ENCODE measurements at regions not wholly inside any gene's neighbourhood (a gene's known extent, or its start where the extent isn't known, plus 50 kb on each side); places are given as distances from the start of the nearest gene placed in this dataset.

GRCh38 chr13:34201050-34201913 lies 383.3 kb downstream of the RFC3 start:
- Mint-ChIP-seq H3K4me3 (no peak overlapping the region), H3K9me3 (no peaks in the 10 kb centered on the region), H3K27ac (no peak overlapping the region), H3K36me3 (ENCODE audit: low read depth) (no peaks in the 10 kb centered on the region), H3K4me1 (no peaks in the 10 kb centered on the region), H3K27me3 (no peaks in the 10 kb centered on the region)
- DNase-seq: no peak
- CTCF ChIA-PET: no interaction called here
- POLR2A ChIA-PET: no interaction called here

GRCh38 chr13:34207334-34207733 lies 389.4 kb downstream of the RFC3 start:
- DNase-seq: no peak
- Mint-ChIP-seq H3K27ac (no peak overlapping the region), H3K9me3 (no peaks in the 10 kb centered on the region), H3K4me1 (no peaks in the 10 kb centered on the region), H3K27me3 (no peaks in the 10 kb centered on the region), H3K4me3 (no peak overlapping the region), H3K36me3 (ENCODE audit: low read depth) (no peaks in the 10 kb centered on the region)
- CTCF ChIA-PET: no interaction called here
- POLR2A ChIA-PET: no interaction called here

GRCh38 chr13:34207872-34208271 lies 389.9 kb downstream of the RFC3 start:
- no peaks in the 10 kb centered on the region for H3K36me3 Mint-ChIP-seq (ENCODE audit: low read depth)
- POLR2A ChIA-PET: no interaction called here
- DNase-seq: no peak
- CTCF ChIA-PET: no interaction called here
- H3K27me3 Mint-ChIP-seq: no peaks in the 10 kb centered on the region
- no peaks in the 10 kb centered on the region for H3K4me1 Mint-ChIP-seq
- no peak overlapping the region for H3K27ac Mint-ChIP-seq
- H3K4me3 Mint-ChIP-seq: no peak overlapping the region
- no peaks in the 10 kb centered on the region for H3K9me3 Mint-ChIP-seq

- ChIA-PET CTCF (no interaction called here), POLR2A (no interaction called here)
- Mint-ChIP-seq H3K4me3 (no peak overlapping the region), H3K9me3 (no peaks in the 10 kb centered on the region), H3K4me1 (no peaks in the 10 kb centered on the region), H3K27me3 (no peaks in the 10 kb centered on the region), H3K27ac (no peak overlapping the region), H3K36me3 (ENCODE audit: low read depth) (no peaks in the 10 kb centered on the region)
- no peak for DNase-seq
Observed at GRCh38 chr13:34208336-34208735, 390.4 kb downstream of the RFC3 start.

- Mint-ChIP-seq H3K4me1 (no peaks in the 10 kb centered on the region), H3K4me3 (no peak overlapping the region), H3K36me3 (ENCODE audit: low read depth) (no peaks in the 10 kb centered on the region), H3K27ac (no peak overlapping the region), H3K9me3 (no peaks in the 10 kb centered on the region), H3K27me3 (no peaks in the 10 kb centered on the region)
- POLR2A ChIA-PET: no interaction called here
- CTCF ChIA-PET: no interaction called here
- no peak for DNase-seq
Observed at GRCh38 chr13:34210341-34210740, 392.4 kb downstream of the RFC3 start.

- Mint-ChIP-seq H3K27ac (no peak overlapping the region), H3K4me1 (no peaks in the 10 kb centered on the region), H3K36me3 (ENCODE audit: low read depth) (no peaks in the 10 kb centered on the region), H3K9me3 (no peaks in the 10 kb centered on the region), H3K27me3 (no peaks in the 10 kb centered on the region), H3K4me3 (no peak overlapping the region)
- DNase-seq: no peak
- ChIA-PET POLR2A (no interaction called here), CTCF (no interaction called here)
Observed at GRCh38 chr13:34214686-34215085, 396.7 kb downstream of the RFC3 start.

- no peaks in the 10 kb centered on the region for H3K36me3 Mint-ChIP-seq (ENCODE audit: low read depth)
Observed at GRCh38 chr13:34216256-34216655, 398.3 kb downstream of the RFC3 start.

GRCh38 chr13:34217343-34218025 lies 399.5 kb downstream of the RFC3 start:
- H3K9me3 Mint-ChIP-seq: no peaks in the 10 kb centered on the region
- H3K4me3 Mint-ChIP-seq: no peak overlapping the region
- no peaks in the 10 kb centered on the region for H3K36me3 Mint-ChIP-seq (ENCODE audit: low read depth)
- H3K4me1 Mint-ChIP-seq: no peaks in the 10 kb centered on the region
- no peaks in the 10 kb centered on the region for H3K27me3 Mint-ChIP-seq
- ChIA-PET POLR2A (no interaction called here), CTCF (no interaction called here)
- no peak overlapping the region for H3K27ac Mint-ChIP-seq
- DNase-seq: no peak

More at GRCh38 chr13:34216256-34216655, 398.3 kb downstream of the RFC3 start:
- ChIA-PET POLR2A (no interaction called here), CTCF (no interaction called here)
- no peaks in the 10 kb centered on the region for H3K27me3 Mint-ChIP-seq
- no peak overlapping the region for H3K27ac Mint-ChIP-seq
- DNase-seq: no peak
- no peak overlapping the region for H3K4me3 Mint-ChIP-seq
- no peaks in the 10 kb centered on the region for H3K4me1 Mint-ChIP-seq
- no peaks in the 10 kb centered on the region for H3K9me3 Mint-ChIP-seq

- ChIA-PET POLR2A (no interaction called here), CTCF (no interaction called here)
- no peak for DNase-seq
- H3K36me3 Mint-ChIP-seq (ENCODE audit: low read depth): no peaks in the 10 kb centered on the region
- no peak overlapping the region for H3K4me3 Mint-ChIP-seq
- no peaks in the 10 kb centered on the region for H3K9me3 Mint-ChIP-seq
- no peaks in the 10 kb centered on the region for H3K27me3 Mint-ChIP-seq
- H3K4me1 Mint-ChIP-seq: no peaks in the 10 kb centered on the region
- H3K27ac Mint-ChIP-seq: no peak overlapping the region
Observed at GRCh38 chr13:34223984-34224383, 406.0 kb downstream of the RFC3 start.

GRCh38 chr13:34224877-34225276 lies 406.9 kb downstream of the RFC3 start:
- ChIA-PET POLR2A (no interaction called here), CTCF (no interaction called here)
- Mint-ChIP-seq H3K27me3 (no peaks in the 10 kb centered on the region), H3K4me3 (no peak overlapping the region), H3K27ac (no peak overlapping the region), H3K4me1 (no peaks in the 10 kb centered on the region), H3K9me3 (no peaks in the 10 kb centered on the region), H3K36me3 (ENCODE audit: low read depth) (no peaks in the 10 kb centered on the region)
- DNase-seq: no peak

GRCh38 chr13:34230271-34230670 lies 412.3 kb downstream of the RFC3 start:
- Mint-ChIP-seq H3K9me3 (peaks cover 6% of the 10 kb centered on the region), H3K27me3 (no peaks in the 10 kb centered on the region)
- POLR2A ChIA-PET: no interaction called here

GRCh38 chr13:34241332-34241731 lies 423.4 kb downstream of the RFC3 start:
- no peak overlapping the region for H3K27ac Mint-ChIP-seq
- POLR2A ChIA-PET: no interaction called here
- no peaks in the 10 kb centered on the region for H3K36me3 Mint-ChIP-seq (ENCODE audit: low read depth)
- H3K4me1 Mint-ChIP-seq: no peaks in the 10 kb centered on the region
- H3K4me3 Mint-ChIP-seq: no peak overlapping the region
- DNase-seq: no peak
- H3K9me3 Mint-ChIP-seq: no peaks in the 10 kb centered on the region
- CTCF ChIA-PET: no interaction called here
- H3K27me3 Mint-ChIP-seq: no peaks in the 10 kb centered on the region

More at GRCh38 chr13:34230271-34230670, 412.3 kb downstream of the RFC3 start:
- Mint-ChIP-seq H3K4me1 (no peaks in the 10 kb centered on the region), H3K36me3 (ENCODE audit: low read depth) (no peaks in the 10 kb centered on the region), H3K4me3 (no peak overlapping the region), H3K27ac (no peak overlapping the region)
- CTCF ChIA-PET: no interaction called here
- DNase-seq: no peak

GRCh38 chr13:34243403-34243802 lies 425.5 kb downstream of the RFC3 start:
- Mint-ChIP-seq H3K27me3 (no peaks in the 10 kb centered on the region), H3K4me1 (no peaks in the 10 kb centered on the region), H3K4me3 (no peak overlapping the region), H3K27ac (no peak overlapping the region), H3K36me3 (ENCODE audit: low read depth) (no peaks in the 10 kb centered on the region), H3K9me3 (no peaks in the 10 kb centered on the region)
- CTCF ChIA-PET: no interaction called here
- DNase-seq: no peak
- POLR2A ChIA-PET: no interaction called here

- DNase-seq: no peak
- H3K4me3 Mint-ChIP-seq: no peak overlapping the region
- ChIA-PET CTCF (no interaction called here), POLR2A (no interaction called here)
- no peaks in the 10 kb centered on the region for H3K4me1 Mint-ChIP-seq
- no peaks in the 10 kb centered on the region for H3K9me3 Mint-ChIP-seq
- no peak overlapping the region for H3K27ac Mint-ChIP-seq
- H3K27me3 Mint-ChIP-seq: no peaks in the 10 kb centered on the region
- H3K36me3 Mint-ChIP-seq (ENCODE audit: low read depth): no peaks in the 10 kb centered on the region
Observed at GRCh38 chr13:34246511-34246910, 428.6 kb downstream of the RFC3 start.
